Right ventricle myocardium superior (tissue), 1 donor: ENCODE measurements at regions not wholly inside any gene's neighbourhood (a gene's known extent, or its start where the extent isn't known, plus 50 kb on each side); places are given as distances from the start of the nearest gene placed in this dataset.

Source experiments
- ATAC-seq: fragments of 200-7000 bp; cut with Tn5 transposase; one replicate; pipeline ENCODE4 v1.9.1; 2020; ENCODE audit warnings: mild to moderate bottlenecking; ENCODE audit not compliant: poor library complexity
- DNase-seq: peaks from one replicate; pipeline ENCODE4 v3.0.0-alpha.2; 2020
- intact Hi-C: fragments of 100-400 bp; cut with DNase I; formaldehyde crosslinking; loops from one replicate; pipeline ENCODE4 v1.11.2; 2022
- donor health status: DM: no; HTN: yes; CAD: no; lungs with severe emphysema.

DNA sequence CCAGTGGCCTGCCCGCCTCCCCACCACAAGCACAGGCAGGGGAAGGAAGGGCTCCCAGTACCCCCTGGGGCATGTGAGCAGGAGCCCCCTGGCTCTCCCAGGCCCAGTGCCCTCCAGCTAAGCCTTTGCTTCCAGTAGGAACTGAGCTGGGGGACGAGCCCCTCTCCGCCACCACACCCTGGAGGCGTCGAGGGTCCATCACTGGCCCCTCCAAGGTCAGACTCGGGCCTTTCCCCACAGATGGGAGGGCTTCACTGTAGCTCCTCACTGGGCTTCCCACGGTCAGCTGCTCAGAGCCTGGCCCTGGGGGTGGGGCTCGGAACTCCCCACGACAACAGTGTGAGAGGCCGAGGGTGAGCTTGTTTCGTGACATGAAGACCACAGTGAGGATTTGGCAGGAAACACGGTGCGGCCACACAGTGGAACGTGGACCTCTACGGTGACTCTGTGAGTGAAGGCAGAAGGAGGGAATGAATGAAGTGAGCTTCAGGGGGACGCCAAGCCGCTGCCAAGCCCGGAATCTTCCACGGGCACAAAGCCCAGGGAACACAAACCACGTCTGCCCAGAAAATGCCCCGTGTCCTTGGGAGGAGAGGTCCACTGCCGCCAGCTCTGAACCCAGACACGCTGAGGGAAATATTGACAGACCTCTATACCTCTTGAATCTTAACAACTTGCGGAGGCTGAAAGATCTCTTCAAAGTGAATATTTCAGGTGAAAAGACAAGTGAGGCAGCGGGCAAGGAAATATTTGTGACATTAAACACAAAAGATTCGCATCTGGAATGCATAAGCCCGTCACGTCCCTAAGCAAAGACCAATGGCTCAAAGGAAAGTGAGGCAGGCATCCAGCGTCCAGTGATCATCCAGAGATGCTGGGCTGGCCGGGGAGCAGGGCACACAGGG is 144.8 kb upstream of the GPC1 start:
- ATAC-seq (no peak), DNase-seq (peak; percentile 32)
- intact Hi-C loops: loop anchor here (10.0 kb wide), 2 partner anchors 56 to 144 kb away; partner anchors contain the start of gene GPC1

DNA sequence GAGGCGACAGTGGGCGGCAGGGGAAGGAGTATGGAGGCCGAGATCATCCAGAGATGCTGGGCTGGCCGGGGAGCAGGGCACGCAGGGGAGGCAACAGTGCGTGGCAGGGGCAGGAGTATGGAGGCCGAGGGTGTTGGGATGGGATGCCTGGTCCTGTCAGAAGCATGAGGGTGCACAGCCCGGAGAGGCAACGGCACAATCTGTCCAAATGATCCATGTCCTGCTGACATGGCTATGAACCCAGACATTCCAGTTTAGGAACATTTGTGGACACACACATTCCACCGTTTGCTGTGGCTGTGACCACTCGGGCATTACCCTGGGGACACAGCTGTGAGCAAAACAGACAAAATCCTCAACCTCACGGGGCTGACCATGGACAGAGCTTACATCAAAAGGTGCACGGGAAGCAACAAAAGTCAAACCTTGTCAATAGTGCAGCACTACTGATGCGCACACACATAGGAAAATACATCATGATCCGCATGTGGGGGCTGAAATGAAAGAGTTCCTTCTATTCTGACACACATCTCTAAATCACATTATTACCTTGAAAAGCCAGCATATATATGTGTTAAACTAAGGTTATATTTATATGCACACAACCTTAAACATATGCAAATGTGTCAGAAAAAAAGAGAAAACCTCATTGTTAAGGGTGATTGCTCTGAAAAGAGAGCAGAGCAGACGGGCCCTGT is 144.0 kb upstream of the GPC1 start:
- DNase-seq: peak; percentile 14
- ATAC-seq: no peak
- intact Hi-C loops: loop anchor here (10.0 kb wide), 2 partner anchors 57 to 143 kb away; partner anchors contain the start of gene GPC1

DNA sequence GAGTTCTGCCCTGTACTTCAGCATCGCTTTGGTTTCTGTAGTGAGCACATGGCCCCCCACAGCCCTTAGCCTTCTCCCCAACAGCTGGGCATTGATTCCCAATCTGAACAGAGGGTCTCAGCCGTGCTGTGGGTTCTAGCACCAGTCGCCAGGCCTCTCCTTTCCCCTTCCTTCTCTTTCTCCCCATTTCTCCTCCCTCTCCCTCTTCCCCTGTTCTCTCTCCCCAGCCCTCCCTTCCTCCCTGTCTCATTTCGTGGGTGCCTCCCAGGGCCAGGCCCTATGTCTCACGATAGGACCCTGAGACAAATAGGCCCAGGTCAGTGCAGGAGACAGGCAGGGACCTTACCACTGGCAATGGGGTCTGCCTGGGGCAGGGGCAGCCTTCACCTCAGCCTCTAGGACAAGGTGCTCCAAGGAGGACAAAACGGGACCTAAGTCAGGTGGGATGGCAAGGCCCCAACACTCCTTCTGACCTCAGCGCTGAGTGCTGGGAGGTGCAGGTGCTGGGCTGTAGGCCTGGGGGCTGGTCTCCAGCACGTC is 143.4 kb upstream of the GPC1 start:
- intact Hi-C loops: loop anchor here (10.0 kb wide), 2 partner anchors 57 to 143 kb away; partner anchors contain the start of gene GPC1
- ATAC-seq (no peak), DNase-seq (no peak)

DNA sequence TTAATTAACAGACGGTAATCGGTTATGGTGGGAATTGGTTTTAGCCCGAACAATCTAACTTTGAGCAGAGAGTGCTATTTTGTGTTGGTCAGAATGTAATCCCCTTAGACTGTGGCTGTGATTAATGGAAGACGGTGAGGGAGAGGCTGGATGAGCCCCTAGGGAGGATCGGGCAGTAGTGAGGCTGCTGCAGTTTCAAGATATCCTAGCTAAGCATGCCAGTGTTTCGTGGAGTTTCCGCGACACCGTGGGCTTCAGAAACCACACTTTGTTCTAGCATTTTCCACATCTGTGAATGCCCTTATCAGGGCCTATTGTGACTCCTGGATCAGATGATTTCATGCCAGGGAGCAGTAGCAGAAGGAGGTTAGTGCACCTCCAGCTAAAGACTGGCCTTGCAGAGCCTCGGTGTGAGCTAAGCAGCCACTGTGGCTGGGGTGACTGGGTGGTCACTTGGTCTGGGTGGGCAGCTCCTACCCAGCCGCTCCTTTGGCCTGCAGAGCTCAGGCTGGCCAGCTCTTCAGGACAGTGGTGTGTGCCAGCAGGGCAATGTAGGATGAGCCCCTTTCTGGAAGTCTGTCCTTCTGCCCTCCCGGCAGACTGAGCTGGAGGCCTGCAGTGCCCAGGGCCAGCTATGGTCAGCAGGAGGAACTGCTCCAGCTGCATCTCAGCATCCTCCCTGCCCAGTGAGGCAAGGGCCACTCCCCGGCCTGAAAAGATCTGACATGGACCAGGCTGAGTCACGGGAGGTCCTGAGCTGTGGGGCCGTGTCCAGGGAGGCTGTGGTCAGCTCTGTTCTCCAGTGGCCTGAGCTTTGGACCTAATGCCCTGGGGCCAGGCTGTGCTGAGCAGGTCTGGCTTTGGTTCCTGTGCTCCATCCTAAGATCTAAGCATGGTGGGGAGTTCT is 142.6 kb upstream of the GPC1 start:
- intact Hi-C loops: loop anchor here (10.0 kb wide), 2 partner anchors 58 to 142 kb away; partner anchors contain the start of gene GPC1
- DNase-seq (no peak), ATAC-seq (no peak)

DNA sequence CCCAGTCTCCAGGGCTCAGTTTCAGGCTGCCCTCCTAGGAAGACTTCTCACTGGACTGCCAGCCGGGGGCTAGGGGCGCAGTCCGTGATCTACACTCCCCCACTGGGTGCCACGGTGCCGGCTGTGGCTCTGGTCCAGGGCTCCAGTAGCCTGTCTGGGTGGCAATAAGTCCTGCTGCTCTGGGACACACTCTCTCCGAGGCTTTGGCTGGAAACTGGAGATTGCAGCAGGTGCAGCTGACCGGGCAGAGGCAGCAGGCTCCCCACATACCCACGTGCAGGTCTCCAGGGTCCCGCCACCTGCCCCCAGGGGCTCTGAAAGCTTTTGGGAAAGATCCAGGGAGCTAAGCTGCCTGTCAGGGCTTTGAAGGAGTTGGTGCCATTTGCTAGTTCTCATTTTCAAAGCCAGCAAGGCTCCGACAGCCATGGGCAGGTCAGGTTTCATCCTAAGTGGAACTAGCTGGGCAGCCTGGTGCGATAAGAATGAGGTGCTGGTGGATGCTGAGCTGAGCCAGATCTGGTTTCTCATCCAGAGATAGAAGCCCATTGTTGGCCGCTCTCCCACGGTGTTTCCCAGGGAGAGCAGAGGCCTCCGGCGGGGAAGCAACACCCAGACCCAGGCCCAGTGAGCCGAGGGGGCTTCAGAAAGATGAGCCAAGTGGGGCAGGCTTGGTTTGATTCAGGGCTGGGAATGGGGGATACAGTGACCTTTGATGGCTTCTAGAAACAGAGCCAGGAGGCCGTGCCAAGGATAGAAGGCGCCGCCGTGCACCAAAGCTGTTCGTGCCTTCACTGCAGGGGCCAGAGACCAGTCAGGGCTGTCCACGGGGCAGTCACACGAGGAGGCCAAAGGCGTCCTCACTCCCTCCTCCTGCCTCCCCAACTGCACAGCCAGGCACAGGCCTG is 141.7 kb upstream of the GPC1 start:
- intact Hi-C loops: loop anchor here (10.0 kb wide), 2 partner anchors 59 to 141 kb away; partner anchors contain the start of gene GPC1
- ATAC-seq: peak; percentile 75
- DNase-seq: peak; percentile 77

DNA sequence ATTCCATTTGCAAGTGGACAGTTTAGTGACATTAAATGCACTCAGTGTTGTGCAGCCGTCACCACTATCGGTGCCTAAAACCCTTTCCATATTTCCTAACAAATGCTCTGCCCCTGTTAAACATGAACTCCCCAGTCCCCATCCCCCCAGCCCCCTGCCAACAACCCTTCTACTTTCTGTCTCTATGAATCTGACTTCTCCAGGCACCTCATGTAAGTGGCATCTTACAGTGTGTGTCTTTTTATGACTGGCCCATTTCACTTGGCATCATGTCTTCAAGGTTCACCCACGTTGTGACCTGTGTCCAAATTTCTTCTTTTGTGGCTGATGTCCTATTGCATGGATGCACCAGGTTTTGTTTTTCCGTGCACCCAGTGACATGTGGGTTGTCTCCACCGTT is 140.9 kb upstream of the GPC1 start:
- ATAC-seq (no peak), DNase-seq (no peak)
- intact Hi-C loops: loop anchor here (10.0 kb wide), 2 partner anchors 60 to 140 kb away; partner anchors contain the start of gene GPC1

DNA sequence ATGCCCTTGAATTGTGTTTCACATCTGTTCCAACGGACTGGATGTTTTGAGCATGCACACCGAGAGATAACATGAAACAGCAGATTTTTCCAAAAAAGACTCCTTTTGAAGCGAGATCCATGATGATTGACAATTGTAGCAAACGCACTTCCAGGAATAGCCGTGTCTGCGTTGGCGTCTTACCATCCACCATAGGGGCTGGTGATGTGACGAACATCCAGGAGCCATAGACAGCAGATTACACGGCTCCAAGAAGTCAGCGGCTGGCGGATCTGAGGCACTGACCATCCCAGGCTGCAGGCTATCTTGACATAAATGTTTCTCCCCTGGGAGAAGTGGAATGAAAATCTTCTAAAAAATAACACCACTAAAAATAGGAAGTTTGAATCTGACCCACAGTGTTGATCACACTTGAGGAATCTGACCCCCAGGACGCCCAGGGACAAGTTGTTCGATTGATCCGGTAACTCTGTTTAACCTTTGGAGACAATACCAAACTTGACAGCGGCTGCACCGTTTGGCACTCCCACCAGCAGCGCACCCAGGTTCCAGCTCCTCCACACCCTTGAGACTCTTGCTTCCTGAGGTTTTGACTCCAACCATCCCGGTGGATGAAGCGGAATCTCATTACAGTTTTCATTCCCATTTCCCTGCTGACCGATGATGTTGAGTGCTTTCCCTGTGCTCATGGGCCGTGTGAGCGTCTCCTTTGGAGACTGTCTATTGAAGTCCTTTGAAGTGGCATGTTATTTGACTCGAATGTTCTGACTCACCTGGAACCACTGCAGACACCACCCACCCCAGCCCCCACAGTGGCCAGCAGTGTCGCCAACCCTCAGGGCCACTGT is 140.0 kb upstream of the GPC1 start:
- ATAC-seq: no peak
- DNase-seq: no peak
- intact Hi-C loops: loop anchor here (2.0 to 10.0 kb wide), 3 partner anchors 61 to 139 kb away; partner anchors contain the start of gene GPC1

DNA sequence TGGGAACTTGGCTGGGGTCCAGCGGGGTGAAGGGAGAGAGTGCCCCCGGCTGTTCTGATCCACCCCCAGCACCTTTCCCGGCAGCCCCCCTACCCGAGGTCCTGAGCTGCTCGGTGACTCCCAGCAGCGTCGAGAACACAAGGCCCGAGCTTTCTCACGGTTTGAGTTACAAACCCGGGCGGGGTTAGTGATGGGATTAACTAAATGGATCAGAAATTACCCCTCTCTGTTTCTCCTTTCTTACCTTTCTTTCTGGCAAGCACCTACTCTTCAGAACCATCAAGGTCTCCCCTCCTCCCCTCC is 139.4 kb upstream of the GPC1 start:
- ATAC-seq: no peak
- intact Hi-C loops: loop anchor here (2.0 to 10.0 kb wide), 3 partner anchors 61 to 139 kb away; partner anchors contain the start of gene GPC1
- DNase-seq: no peak

DNA sequence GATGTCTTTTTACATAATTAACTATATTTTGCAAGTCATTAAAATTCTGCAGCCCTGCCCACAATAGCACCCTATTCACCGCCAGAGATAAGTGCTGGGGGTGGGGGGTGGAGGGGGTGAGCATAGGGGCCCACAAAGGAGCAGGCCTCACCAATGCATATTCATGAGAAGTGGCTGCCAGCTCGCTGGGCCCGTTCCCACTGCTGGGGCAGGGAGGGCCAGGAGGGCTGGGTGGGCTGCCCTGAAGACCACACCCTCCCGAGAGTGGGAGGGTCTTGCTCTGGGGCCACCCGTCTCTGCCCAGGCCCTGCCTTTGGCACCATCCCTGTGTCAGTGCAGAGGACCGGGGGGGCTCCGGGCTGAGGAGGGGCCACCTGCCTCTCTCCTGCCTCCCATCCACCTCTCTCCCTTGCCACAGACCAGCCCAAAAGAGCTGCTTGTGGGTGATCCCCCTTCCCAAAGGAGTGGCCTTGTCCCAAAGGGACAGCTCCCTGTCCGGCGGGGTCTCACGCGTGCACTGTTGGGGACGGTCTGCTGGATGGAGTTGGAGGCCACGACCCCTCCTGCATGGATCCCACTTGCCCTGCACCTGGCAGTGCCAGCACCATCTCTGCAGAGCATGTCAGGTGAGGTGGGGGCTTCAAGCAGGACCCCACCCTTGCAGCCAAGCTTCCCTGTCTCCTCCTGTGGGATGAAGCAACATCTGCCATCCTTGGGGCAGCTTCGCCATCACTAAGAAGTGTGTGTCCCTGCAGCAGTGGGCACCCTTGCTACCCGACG is 138.8 kb upstream of the GPC1 start:
- DNase-seq (no peak), ATAC-seq (no peak)
- intact Hi-C loops: loop anchor here (2.0 to 10.0 kb wide), 3 partner anchors 62 to 138 kb away; partner anchors contain the start of gene GPC1

DNA sequence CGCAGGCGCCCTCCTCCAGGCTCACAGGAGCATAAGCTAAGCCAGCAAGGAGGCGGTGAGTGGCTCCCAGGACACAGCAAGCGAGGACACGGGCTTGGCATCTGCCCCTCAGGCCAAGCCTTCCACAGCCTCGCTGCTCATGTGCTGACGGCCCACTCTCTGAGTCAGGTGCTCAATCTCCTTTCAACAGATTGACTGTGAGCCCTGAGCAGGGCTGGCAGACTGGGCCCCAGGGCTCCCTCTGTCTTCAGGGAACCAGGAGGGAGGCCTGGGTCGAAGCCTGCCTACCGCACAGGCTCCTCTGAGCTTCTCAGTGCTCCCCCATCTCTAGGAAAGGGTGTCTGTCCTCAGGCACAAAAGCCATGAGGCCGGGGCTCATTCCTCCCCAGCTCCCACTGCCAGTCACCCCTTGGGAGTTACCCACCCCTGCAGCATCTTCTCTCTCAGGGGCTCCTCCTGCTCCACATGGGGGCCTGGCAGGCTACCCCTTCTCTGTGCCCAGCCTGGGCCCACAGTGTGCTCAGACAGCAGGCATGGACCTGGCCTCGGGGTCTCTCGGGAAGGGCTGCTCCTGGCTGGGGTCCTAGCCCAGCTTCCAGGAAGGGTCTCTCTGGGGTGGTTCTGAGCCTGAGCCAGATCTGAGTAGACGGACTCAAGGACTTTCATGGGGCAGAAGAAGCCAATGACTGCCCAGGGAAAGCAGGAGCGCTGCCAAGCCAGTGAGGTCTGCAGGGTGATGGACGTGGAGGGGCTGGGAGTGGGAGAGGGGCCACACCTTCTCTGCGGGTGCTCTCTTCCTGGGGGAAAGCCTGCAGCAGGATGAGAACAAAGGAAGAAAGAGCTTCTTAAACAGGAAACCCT is 138.0 kb upstream of the GPC1 start:
- peak; percentile 85 for ATAC-seq
- intact Hi-C loops: loop anchor here (2.0 to 10.0 kb wide), 3 partner anchors 63 to 137 kb away; partner anchors contain the start of gene GPC1

DNA sequence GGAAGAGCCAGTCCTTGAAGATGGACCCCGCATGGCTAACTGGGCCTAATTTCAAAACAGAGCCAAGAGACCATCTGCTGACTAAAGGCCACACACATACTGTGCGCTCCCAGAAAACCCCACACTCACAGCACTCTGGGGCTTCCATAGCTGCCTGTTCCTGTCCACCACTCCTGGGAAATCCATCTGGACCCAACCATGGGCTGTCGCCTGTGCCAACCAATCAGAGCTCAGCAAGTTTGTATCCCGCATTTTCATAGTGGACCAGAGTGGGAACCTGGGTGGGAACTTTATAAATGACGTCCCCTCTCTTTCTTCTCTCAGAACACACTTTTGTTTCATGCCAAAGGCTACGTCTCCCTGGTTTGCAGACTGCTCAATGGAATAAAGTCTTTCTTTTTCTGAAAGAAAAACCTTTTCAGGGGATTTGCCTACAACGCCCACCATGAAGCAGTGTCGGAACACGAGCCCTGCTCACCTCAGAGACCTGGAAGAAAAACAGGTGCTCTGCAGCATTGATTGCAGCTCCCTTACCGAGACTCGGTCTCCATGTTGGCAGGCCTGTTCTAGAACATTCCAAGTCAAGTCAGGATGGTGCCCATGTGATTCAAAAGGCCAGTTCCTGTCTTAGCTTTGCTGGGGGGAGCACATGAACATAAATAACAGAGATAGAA is 137.2 kb upstream of the GPC1 start:
- DNase-seq: no peak
- ATAC-seq: no peak
- intact Hi-C loops: loop anchor here (10.0 kb wide), 2 partner anchors 63 to 137 kb away; partner anchors contain the start of gene GPC1

More for the DNA sequence above, 138.0 kb upstream of the GPC1 start:
- peak; percentile 86 for DNase-seq

DNA sequence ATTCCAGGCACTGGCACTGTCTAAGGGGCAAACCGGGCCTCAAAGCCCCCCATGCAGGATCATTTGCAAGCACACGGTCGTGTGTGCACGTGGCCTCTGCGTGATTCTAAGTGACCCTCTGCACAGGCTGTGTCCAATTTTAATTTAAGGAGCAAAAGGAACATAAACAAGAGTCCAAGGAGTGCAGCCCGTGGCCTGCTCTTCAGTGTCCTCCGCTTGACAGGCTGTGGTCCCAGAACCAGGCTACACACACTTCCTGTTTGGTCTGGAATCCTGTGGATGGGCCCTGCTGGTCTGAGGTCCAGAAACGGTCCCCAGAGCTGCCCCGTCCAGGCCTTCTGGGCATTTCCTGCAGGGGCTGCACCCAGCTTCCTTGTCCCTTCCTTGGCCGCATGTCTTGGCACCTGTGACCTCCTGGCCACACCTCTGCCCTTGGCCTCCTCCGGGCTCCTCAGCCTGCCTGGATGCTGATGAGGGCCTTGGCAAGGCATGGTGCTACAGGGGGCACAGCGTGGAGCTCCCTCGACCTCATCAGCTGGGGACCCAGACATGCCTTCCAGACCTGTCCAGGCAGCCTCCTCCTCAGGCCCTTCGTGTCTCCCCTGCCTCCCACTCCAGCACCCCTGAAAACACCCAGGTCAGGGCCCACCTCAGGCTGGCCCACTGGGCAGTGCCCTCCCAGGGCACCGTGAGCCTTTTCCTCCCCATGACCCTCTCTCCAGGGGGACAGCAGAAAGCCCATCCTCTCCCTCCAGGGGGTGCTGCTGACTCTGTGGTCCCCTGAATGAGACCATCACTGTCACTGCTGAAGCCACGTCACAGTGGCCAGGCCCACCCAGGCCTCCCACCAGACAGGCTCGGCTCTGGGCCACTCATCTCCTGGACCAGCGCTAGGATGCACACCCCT is 136.4 kb upstream of the GPC1 start:
- ATAC-seq (no peak), DNase-seq (no peak)
- intact Hi-C loops: loop anchor here (10.0 kb wide), 2 partner anchors 64 to 136 kb away; partner anchors contain the start of gene GPC1

DNA sequence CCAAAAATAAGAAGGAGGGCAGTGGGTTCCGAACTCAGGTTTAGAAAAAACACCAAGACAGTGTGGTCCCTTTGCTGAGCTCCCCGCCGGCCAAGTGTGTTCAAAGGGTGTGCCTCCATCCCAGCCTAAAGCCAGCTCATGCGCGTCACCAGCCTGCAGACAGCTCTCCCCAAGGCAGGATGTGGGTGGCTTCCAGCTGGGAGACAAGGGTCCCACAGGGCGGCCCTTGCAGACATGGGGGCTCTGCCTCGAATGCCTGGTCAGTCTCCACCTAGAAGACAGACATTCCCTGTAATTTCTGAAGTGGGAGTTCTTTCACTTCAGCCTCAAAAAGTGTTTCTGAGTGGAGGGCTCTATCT is 135.8 kb upstream of the GPC1 start:
- intact Hi-C loops: loop anchor here (10.0 kb wide), 2 partner anchors 65 to 135 kb away; partner anchors contain the start of gene GPC1
- ATAC-seq (no peak), DNase-seq (no peak)
